Chondrocyte (in vitro differentiated cells): ENCODE measurements at regions not wholly inside any gene's neighbourhood (a gene's known extent, or its start where the extent isn't known, plus 50 kb on each side); places are given as distances from the start of the nearest gene placed in this dataset.

Experiments
- DNase-seq: peaks from one replicate; pipeline ENCODE4 v3.0.0; 2021; ENCODE audit warnings: mixed read lengths, low spot score
- H3K27ac Mint-ChIP-seq: one replicate; pipeline ENCODE4 v1.8.0; 2021; ENCODE audit warnings: mild to moderate bottlenecking, moderate library complexity, mixed read lengths; ENCODE audit not compliant: unreplicated experiment
- H3K27me3 Mint-ChIP-seq: 2 replicates; pipeline ENCODE4 v1.8.0; 2021; ENCODE audit warnings: low read depth, mixed read lengths
- H3K36me3 Mint-ChIP-seq: 2 replicates; pipeline ENCODE4 v1.8.0; 2021; ENCODE audit warnings: low read depth, mixed read lengths
- H3K4me1 Mint-ChIP-seq: 2 replicates; pipeline ENCODE4 v1.8.0; 2021; ENCODE audit warnings: low read depth, mild to moderate bottlenecking, mixed read lengths
- H3K4me3 Mint-ChIP-seq: one replicate; pipeline ENCODE4 v1.8.0; 2021; ENCODE audit warnings: mild to moderate bottlenecking, moderate library complexity, mixed read lengths; ENCODE audit not compliant: unreplicated experiment
- H3K9me3 Mint-ChIP-seq: 2 replicates; pipeline ENCODE4 v1.8.0; 2021; ENCODE audit warnings: low read depth, mixed read lengths
- TF ChIP-seq, protein P1 (sequence below): fragments of 200-600 bp; sonication (generic); IDR thresholded peaks from 2 replicates; pipeline ENCODE4 v1.5.0; 2021; ENCODE audit warnings: antibody characterized with exemption, mild to moderate bottlenecking, moderate library complexity

DNA sequence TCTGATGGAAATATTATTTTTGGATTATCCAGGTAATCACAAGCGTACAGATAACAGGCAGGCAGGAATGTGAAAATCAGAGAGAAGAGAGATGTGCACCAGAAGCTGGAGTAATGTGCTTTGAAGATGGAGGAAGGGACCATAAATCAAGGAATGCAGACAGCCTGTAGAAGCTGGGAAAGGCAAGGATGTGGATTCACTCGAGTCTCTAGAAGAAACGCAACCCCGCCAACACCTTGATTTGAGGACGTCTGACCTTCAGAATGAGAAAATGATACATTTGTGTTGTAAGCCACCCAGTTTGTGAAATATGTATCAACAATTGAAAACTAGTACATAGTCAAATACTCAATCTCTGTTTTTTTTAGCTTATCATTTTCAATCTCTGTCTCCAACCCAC, 207.6 kb upstream of the MPDZ start:
- Mint-ChIP-seq H3K27me3 (no peaks in the 10 kb centered on the region), H3K9me3 (no peaks in the 10 kb centered on the region)

DNA sequence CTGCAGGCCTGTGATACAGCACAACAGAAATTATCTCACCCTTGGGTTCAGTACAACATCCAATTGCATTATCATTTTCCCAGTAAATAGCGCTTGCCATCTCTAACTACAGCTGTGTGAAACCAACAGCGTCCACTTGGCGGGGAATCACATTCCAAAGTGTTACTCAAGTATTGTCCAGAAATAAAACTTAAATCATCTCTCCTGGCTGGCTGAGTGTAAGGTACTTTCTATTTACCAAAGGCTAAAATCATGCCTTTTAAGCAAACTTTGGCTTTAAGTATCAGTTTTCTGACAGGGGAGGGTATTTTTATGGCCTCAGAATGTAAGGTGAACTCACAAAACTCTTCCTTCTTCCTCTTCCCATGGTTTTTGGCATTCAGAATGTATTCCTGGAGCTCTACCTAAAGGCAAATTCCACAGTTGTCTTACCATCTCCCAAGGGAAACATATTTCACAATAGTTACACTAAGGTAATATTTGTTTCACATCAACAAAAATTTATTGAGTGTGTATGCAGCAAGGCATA, 205.6 kb upstream of the MPDZ start:
- Mint-ChIP-seq H3K27ac (no peak overlapping the region), H3K4me3 (no peak overlapping the region), H3K27me3 (no peaks in the 10 kb centered on the region), H3K9me3 (no peaks in the 10 kb centered on the region), H3K36me3 (no peaks in the 10 kb centered on the region), H3K4me1 (peaks cover 13% of the 10 kb centered on the region)
- TF ChIP-seq, protein P1, sequence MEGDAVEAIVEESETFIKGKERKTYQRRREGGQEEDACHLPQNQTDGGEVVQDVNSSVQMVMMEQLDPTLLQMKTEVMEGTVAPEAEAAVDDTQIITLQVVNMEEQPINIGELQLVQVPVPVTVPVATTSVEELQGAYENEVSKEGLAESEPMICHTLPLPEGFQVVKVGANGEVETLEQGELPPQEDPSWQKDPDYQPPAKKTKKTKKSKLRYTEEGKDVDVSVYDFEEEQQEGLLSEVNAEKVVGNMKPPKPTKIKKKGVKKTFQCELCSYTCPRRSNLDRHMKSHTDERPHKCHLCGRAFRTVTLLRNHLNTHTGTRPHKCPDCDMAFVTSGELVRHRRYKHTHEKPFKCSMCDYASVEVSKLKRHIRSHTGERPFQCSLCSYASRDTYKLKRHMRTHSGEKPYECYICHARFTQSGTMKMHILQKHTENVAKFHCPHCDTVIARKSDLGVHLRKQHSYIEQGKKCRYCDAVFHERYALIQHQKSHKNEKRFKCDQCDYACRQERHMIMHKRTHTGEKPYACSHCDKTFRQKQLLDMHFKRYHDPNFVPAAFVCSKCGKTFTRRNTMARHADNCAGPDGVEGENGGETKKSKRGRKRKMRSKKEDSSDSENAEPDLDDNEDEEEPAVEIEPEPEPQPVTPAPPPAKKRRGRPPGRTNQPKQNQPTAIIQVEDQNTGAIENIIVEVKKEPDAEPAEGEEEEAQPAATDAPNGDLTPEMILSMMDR = peak; percentile 45
- DNase-seq = no peak

More for the DNA sequence above, 207.6 kb upstream of the MPDZ start:
- H3K36me3 Mint-ChIP-seq = no peaks in the 10 kb centered on the region
- H3K4me3 Mint-ChIP-seq = no peak overlapping the region
- H3K27ac Mint-ChIP-seq = no peak overlapping the region
- H3K4me1 Mint-ChIP-seq = peaks cover 23% of the 10 kb centered on the region
- TF ChIP-seq, protein P1 = no peak
- DNase-seq = no peak

DNA sequence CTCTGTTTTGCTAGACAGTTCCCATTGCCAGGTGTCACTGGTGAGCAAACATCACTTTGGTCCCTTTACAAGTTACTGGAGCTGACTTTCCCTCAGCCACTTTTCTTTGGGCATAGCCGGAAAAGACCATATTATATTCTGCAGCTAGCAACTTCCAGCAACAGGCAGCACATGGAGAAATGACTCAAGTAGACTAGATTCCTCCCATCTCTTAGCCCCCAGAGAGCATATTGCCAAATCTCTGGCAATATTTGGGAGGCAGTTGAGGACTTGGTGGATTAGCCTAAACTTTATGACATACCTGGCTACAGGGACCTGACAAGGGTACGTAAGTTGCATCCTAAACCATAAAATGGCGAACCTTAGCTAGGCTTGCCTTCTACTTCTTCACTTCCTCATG, 204.7 kb upstream of the MPDZ start:
- Mint-ChIP-seq H3K4me1 (peaks cover 13% of the 10 kb centered on the region), H3K27ac (no peak overlapping the region), H3K27me3 (no peaks in the 10 kb centered on the region), H3K9me3 (no peaks in the 10 kb centered on the region), H3K36me3 (no peaks in the 10 kb centered on the region), H3K4me3 (no peak overlapping the region)
- DNase-seq = no peak
- TF ChIP-seq, protein P1 = no peak

DNA sequence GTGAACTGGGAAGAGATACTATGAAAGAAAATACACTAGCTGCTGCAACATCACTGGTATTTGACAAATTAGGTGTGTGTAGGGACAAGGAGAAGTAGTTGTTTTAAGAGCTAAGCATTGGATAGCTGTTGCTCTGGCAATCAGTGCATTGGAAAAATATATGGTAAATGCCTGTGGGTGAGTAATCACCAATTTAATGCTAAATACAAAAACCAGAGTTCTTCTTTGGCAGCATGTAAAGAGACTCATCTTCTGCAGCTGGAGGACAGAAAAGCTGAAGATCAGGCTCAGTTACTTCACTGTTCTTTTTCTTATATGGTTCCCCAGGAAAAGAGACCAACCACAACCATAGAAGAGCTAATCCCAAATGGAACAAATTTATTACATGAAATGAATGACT, 201.8 kb upstream of the MPDZ start:
- H3K27ac Mint-ChIP-seq = no peak overlapping the region
- no peak for DNase-seq
- TF ChIP-seq, protein P1 = no peak

DNA sequence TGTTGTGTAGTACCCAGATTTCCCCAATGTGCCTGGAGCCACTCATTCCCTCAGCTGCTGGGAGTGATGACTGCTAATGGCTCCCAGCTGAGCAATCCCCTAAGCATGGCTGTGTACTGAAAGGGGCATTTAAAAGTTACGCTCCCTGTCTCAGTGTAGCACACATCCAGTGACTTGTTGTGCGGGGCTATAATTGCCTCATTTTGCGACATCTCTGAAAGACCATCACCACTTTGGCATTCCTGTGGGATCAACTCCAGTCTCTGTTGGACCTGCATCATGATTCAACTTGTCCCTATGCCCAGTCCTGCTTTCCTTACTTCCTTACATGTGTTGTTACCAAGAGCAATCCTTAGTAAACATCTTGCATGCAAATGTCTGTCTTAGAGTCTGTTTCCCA, 201.2 kb upstream of the MPDZ start:
- Mint-ChIP-seq H3K4me1 (peaks cover 22% of the 10 kb centered on the region), H3K36me3 (peaks cover 6% of the 10 kb centered on the region), H3K4me3 (no peak overlapping the region), H3K27me3 (no peaks in the 10 kb centered on the region), H3K9me3 (peaks cover 10% of the 10 kb centered on the region), H3K27ac (no peak overlapping the region)
- TF ChIP-seq, protein P1 = no peak
- DNase-seq = no peak

More for the DNA sequence above, 201.8 kb upstream of the MPDZ start:
- H3K9me3 Mint-ChIP-seq = peaks cover 4% of the 10 kb centered on the region
- H3K36me3 Mint-ChIP-seq = no peaks in the 10 kb centered on the region
- no peak overlapping the region for H3K4me3 Mint-ChIP-seq
- H3K4me1 Mint-ChIP-seq = peaks cover 23% of the 10 kb centered on the region
- no peaks in the 10 kb centered on the region for H3K27me3 Mint-ChIP-seq
